ENCODE measurements at regions not wholly inside any gene's neighbourhood (a gene's known extent, or its start where the extent isn't known, plus 50 kb on each side); places are given as distances from the start of the nearest gene placed in this dataset.

- H3K27ac ChIP-seq: no peak overlapping the region
- TF ChIP-seq ZFX (IDR thresholded peaks at IDR 0.05; ENCODE audit: borderline replicate concordance): no peak
- no peak for TF ChIP-seq CTCF (IDR thresholded peaks at IDR 0.05)
Measured at GRCh38 chr5:2129568-2130272, 247.0 kb upstream of the IRX4 start.

GRCh38 chr5:2128686-2129355 lies 246.1 kb upstream of the IRX4 start:
- no peak overlapping the region for H3K27ac ChIP-seq
- TF ChIP-seq ZFX (IDR thresholded peaks at IDR 0.05; ENCODE audit: borderline replicate concordance) (no peak), CTCF (IDR thresholded peaks at IDR 0.05) (no peak)

- TF ChIP-seq CTCF (IDR thresholded peaks at IDR 0.05) (no peak), ZFX (IDR thresholded peaks at IDR 0.05; ENCODE audit: borderline replicate concordance) (no peak)
Measured at GRCh38 chr5:2126512-2126911, 243.8 kb upstream of the IRX4 start.

GRCh38 chr5:2125901-2126265 lies 243.2 kb upstream of the IRX4 start:
- TF ChIP-seq CTCF (IDR thresholded peaks at IDR 0.05) (no peak), ZFX (IDR thresholded peaks at IDR 0.05; ENCODE audit: borderline replicate concordance) (no peak)
- H3K27ac ChIP-seq: no peak overlapping the region

More at GRCh38 chr5:2126512-2126911, 243.8 kb upstream of the IRX4 start:
- H3K27ac ChIP-seq: no peak overlapping the region

- no peak overlapping the region for H3K27ac ChIP-seq
- TF ChIP-seq CTCF (IDR thresholded peaks at IDR 0.05) (no peak), ZFX (IDR thresholded peaks at IDR 0.05; ENCODE audit: borderline replicate concordance) (no peak)
Measured at GRCh38 chr5:2125171-2125900, 242.6 kb upstream of the IRX4 start.

- H3K27ac ChIP-seq: no peak overlapping the region
- TF ChIP-seq ZFX (IDR thresholded peaks at IDR 0.05; ENCODE audit: borderline replicate concordance) (no peak), CTCF (IDR thresholded peaks at IDR 0.05) (no peak)
Measured at GRCh38 chr5:2124434-2125170, 241.9 kb upstream of the IRX4 start.
